IMR-90 (cell line): ENCODE measurements at regions not wholly inside any gene's neighbourhood (a gene's known extent, or its start where the extent isn't known, plus 50 kb on each side); places are given as distances from the start of the nearest gene placed in this dataset.

Experiments used
- CTCF ChIP-seq: conservative IDR thresholded peaks from 2 replicates; pipeline ENCODE4 v1.5.1; 2012; ENCODE audit warnings: mild to moderate bottlenecking, low read depth, low read length, improper control_type of control experiment
- ELK1 ChIP-seq: fragments of 150-350 bp; IDR thresholded peaks from 2 replicates; pipeline ENCODE4 v1.6.1; 2016; ENCODE audit warnings: low read depth, mild to moderate bottlenecking, low read length, moderate library complexity, borderline replicate concordance
- MAFK ChIP-seq: IDR thresholded peaks from 2 replicates; pipeline ENCODE4 v1.6.1; 2012; ENCODE audit warnings: low read depth, low read length, improper control_type of control experiment
- POLR2A ChIP-seq: IDR thresholded peaks from 2 replicates; pipeline ENCODE4 v1.6.1; 2012; ENCODE audit warnings: mild to moderate bottlenecking, low read depth, low read length
- SMC3 ChIP-seq: fragments of 150-350 bp; IDR thresholded peaks from 2 replicates; pipeline ENCODE4 v1.6.1; 2016; ENCODE audit warnings: low read depth, mild to moderate bottlenecking, antibody characterized with exemption, low read length, moderate library complexity
- USF2 ChIP-seq: fragments of 150-350 bp; IDR thresholded peaks from 2 replicates; pipeline ENCODE4 v1.6.1; 2017; ENCODE audit warnings: mild to moderate bottlenecking, antibody characterized with exemption, low read length, low read depth

- TF ChIP-seq CTCF, result no peak
- TF ChIP-seq USF2, result no peak
- TF ChIP-seq POLR2A, result no peak
- TF ChIP-seq MAFK, result no peak
- TF ChIP-seq ELK1, result no peak
- TF ChIP-seq SMC3, result no peak
Measured at GRCh38 chr17:62910277-62910676, 55.8 kb upstream of the TANC2 start.
